SK-N-SH treated with all-trans-retinoic acid at 6 μM for 48 hours (cell line): ENCODE measurements at regions not wholly inside any gene's neighbourhood (a gene's known extent, or its start where the extent isn't known, plus 50 kb on each side); places are given as distances from the start of the nearest gene placed in this dataset.

ENCODE experiments used
- BACH2 ChIP-seq: fragments of 250-450 bp; sonication (Bioruptor Pico); IDR thresholded peaks from 2 replicates; pipeline ENCODE4 v1.9.0; 2021; ENCODE audit warnings: mild to moderate bottlenecking, borderline replicate concordance
- CREB5 ChIP-seq: fragments of 250-450 bp; sonication (Bioruptor Pico); IDR thresholded peaks from 2 replicates; pipeline ENCODE4 v1.5.1; 2020; ENCODE audit warnings: low read depth, mild to moderate bottlenecking, moderate library complexity
- OSR1 ChIP-seq: fragments of 250-450 bp; sonication (Bioruptor Pico); IDR thresholded peaks from 2 replicates; pipeline ENCODE4 v1.8.0; 2022; ENCODE audit warnings: moderate library complexity, mild to moderate bottlenecking, inconsistent platforms
- PATZ1 ChIP-seq: fragments of 250-450 bp; sonication (Bioruptor Pico); IDR thresholded peaks from 2 replicates; pipeline ENCODE4 v1.8.0; 2020; ENCODE audit warnings: mild to moderate bottlenecking, moderate library complexity, borderline replicate concordance
- POU6F1 ChIP-seq: fragments of 250-450 bp; sonication (Bioruptor Pico); IDR thresholded peaks from 2 replicates; pipeline ENCODE4 v1.8.0; 2021; ENCODE audit warnings: low read depth, mild to moderate bottlenecking, moderate library complexity, borderline replicate concordance
- RARB ChIP-seq: fragments of 250-450 bp; sonication (Bioruptor Pico); IDR thresholded peaks from 2 replicates; pipeline ENCODE4 v1.8.0; 2021; ENCODE audit warnings: mild to moderate bottlenecking, moderate library complexity
- TOX ChIP-seq: fragments of 250-450 bp; sonication (Bioruptor Pico); IDR thresholded peaks from 2 replicates; pipeline ENCODE4 v1.8.0; 2021; ENCODE audit warnings: mild to moderate bottlenecking, moderate library complexity, borderline replicate concordance
- ZNF8 ChIP-seq: fragments of 450-650 bp; formaldehyde crosslinking; IDR thresholded peaks from 2 replicates; pipeline ENCODE4 v1.5.0; 2020; ENCODE audit warnings: mild to moderate bottlenecking, moderate library complexity

- TF ChIP-seq ZNF8 (CRISPR knock-in tag) (no peak), OSR1 (CRISPR knock-in tag) (no peak), CREB5 (CRISPR knock-in tag) (no peak), RARB (CRISPR knock-in tag) (no peak), TOX (CRISPR knock-in tag) (no peak), PATZ1 (no peak), BACH2 (no peak), POU6F1 (CRISPR knock-in tag) (no peak)
Measured at GRCh38 chr7:118075936-118076335, 108.0 kb upstream of the LSM8 start.
